K562 (cell line): ENCODE measurements at regions not wholly inside any gene's neighbourhood (a gene's known extent, or its start where the extent isn't known, plus 50 kb on each side); places are given as distances from the start of the nearest gene placed in this dataset.

Experiments
- ATAC-seq: fragments of 200-7000 bp; cut with Tn5 transposase; 3 replicates; pipeline ENCODE4 v1.9.1; 2020; ENCODE audit warnings: moderate library complexity
- BruUV-seq: library from RNA; stranded (reverse); fragments of 400-500 nt; replicated peaks from 2 replicates; lab custom pipeline; 2021; lab: Mats Ljungman, UMichigan
- CTCF ChIA-PET: fragments of 300-600 bp; formaldehyde crosslinking; extraction: SDS; loops from one replicate; lab custom pipeline; 2021; ENCODE audit warnings: low intra/inter-chr PET ratio; lab: Yijun Ruan, JAX
- POLR2A ChIA-PET: fragments of 300-600, 350-650 bp; sonication (Branson Sonifier 250); formaldehyde crosslinking; extraction: SDS; loops from one replicate; lab custom pipeline; 2021; ENCODE audit warnings: antibody characterized with exemption, inconsistent platforms; lab: Yijun Ruan, JAX
- DNase-seq, 4 experiments: peaks; one replicate each; pipeline versions ENCODE4 v3.0.0 to v3.0.0-alpha.2; 2011 to 2018; ENCODE audit warnings: low spot score in 3 of 4, mixed read lengths in 3 of 4; ENCODE audit errors: extremely low read depth in 1 of 4
- FAIRE-seq: peaks from 2 replicates; lab custom pipeline; 2011; peaks lifted over from hg19 to GRCh38; lab: Jason Lieb, UNC
- H2AFZ ChIP-seq: 2 replicates; pipeline ENCODE4 v1.6.0; 2011; ENCODE audit warnings: low read depth, low read length, control low read depth, inconsistent platforms
- H3K27ac ChIP-seq: fragments of 200-600 bp; 3 replicates; pipeline ENCODE4 v1.8.0; 2011; ENCODE audit warnings: low read depth, mild to moderate bottlenecking, control low read depth, inconsistent platforms, low read length, moderate library complexity, mixed read lengths; ENCODE audit errors: extremely low read depth
- H3K27me3 ChIP-seq, 2 experiments: fragments of 300-600 bp in 1 of 2; 2 replicates in 1 of 2; 3 replicates in 1 of 2; pipeline versions ENCODE4 v1.6.0 to v1.8.0; 2011; ENCODE audit warnings: inconsistent platforms in 2 of 2, low read length in 2 of 2, mild to moderate bottlenecking in 1 of 2, mixed read lengths in 1 of 2, moderate library complexity in 1 of 2; ENCODE audit not compliant: control insufficient read depth in 2 of 2, insufficient read depth in 2 of 2
- H3K36me3 ChIP-seq: fragments of 300-600 bp; 3 replicates; pipeline ENCODE4 v1.8.0; 2011; ENCODE audit warnings: mild to moderate bottlenecking, low read length, inconsistent platforms; ENCODE audit not compliant: control insufficient read depth, insufficient read depth
- H3K4me1 ChIP-seq, 2 experiments: fragments of 200-600 bp in 1 of 2; replicated peaks in 1 of 2; 2 replicates in 1 of 2; 3 replicates in 1 of 2; pipeline versions ENCODE4 v1.5.1 to v1.8.0; 2011; ENCODE audit warnings: inconsistent platforms in 2 of 2, low read length in 2 of 2, mild to moderate bottlenecking in 1 of 2, mixed read lengths in 1 of 2, moderate library complexity in 1 of 2; ENCODE audit not compliant: control insufficient read depth in 2 of 2, insufficient read depth in 2 of 2
- H3K4me2 ChIP-seq: 2 replicates; pipeline ENCODE4 v1.6.1; 2011; ENCODE audit warnings: low read length, control low read depth, inconsistent platforms, mixed read lengths; ENCODE audit not compliant: insufficient read depth
- H3K4me3 ChIP-seq: fragments of 200-600 bp; sonication (generic), shearing (Covaris generic); 2 replicates; pipeline ENCODE4 v1.5.1; 2016; ENCODE audit warnings: control low read depth, inconsistent platforms
- H3K79me2 ChIP-seq: fragments of 200-600 bp; 3 replicates; pipeline ENCODE4 v1.8.0; 2011; ENCODE audit warnings: low read length, inconsistent platforms; ENCODE audit not compliant: control insufficient read depth, insufficient read depth
- H3K9ac ChIP-seq, 2 experiments: 2 replicates each; pipeline versions ENCODE4 v1.6.0 to v1.6.1; 2011; ENCODE audit warnings: low read depth in 2 of 2, low read length in 2 of 2, control low read depth in 1 of 2, inconsistent platforms in 1 of 2, mild to moderate bottlenecking in 1 of 2, mixed read lengths in 1 of 2; ENCODE audit not compliant: insufficient read depth in 1 of 2
- H3K9me1 ChIP-seq: one replicate; pipeline ENCODE4 v1.6.0; 2011; ENCODE audit warnings: inconsistent platforms, mild to moderate bottlenecking, low read length, moderate library complexity; ENCODE audit not compliant: control insufficient read depth, insufficient read depth
- H3K9me3 ChIP-seq: replicated peaks from 2 replicates; pipeline ENCODE4 v1.5.1; 2011; ENCODE audit warnings: low read depth, low read length, inconsistent platforms; ENCODE audit not compliant: control insufficient read depth, insufficient read depth
- H4K20me1 ChIP-seq: replicated peaks from 2 replicates; pipeline ENCODE4 v1.6.1; 2011; ENCODE audit warnings: low read length, inconsistent platforms, mixed read lengths; ENCODE audit not compliant: control insufficient read depth, insufficient read depth
- E2F3 ChIP-seq: fragments of 250-450 bp; sonication (Bioruptor Pico); IDR thresholded peaks from 2 replicates; pipeline ENCODE4 v1.4.0; 2020; ENCODE audit warnings: mild to moderate bottlenecking
- FOSL1 ChIP-seq: fragments of 200-800 bp; sonication (Bioruptor generic); conservative IDR thresholded peaks from 2 replicates; pipeline ENCODE4 v1.6.1; 2016; ENCODE audit warnings: missing genetic modification characterization, missing compliant biosample characterization
- MEIS2 ChIP-seq: fragments of 450-650 bp; IDR thresholded peaks from 2 replicates; pipeline ENCODE4 v1.6.1; 2014; ENCODE audit warnings: mild to moderate bottlenecking; ENCODE audit not compliant: partially characterized antibody
- NR2C2 ChIP-seq, 2 experiments: fragments of 200-800 bp in 1 of 2; sonication (Bioruptor generic) in 1 of 2; sonication (generic) in 1 of 2; formaldehyde crosslinking in 1 of 2; IDR thresholded peaks; 2 replicates each; pipeline versions ENCODE4 v1.6.1 to v1.8.0; 2016 to 2022; ENCODE audit warnings: mild to moderate bottlenecking in 1 of 2, missing compliant biosample characterization in 1 of 2, missing genetic modification characterization in 1 of 2, missing genetic modification reagents in 1 of 2
- RBM39 ChIP-seq: fragments of 200-400 bp; formaldehyde crosslinking; optimal IDR thresholded peaks from 2 replicates; pipeline ENCODE3; 2018; ENCODE audit warnings: low read depth, low read length
- SRSF3 ChIP-seq: fragments of 200-400 bp; formaldehyde crosslinking; IDR thresholded peaks from 2 replicates; pipeline ENCODE4 v1.6.1; 2016; ENCODE audit warnings: mild to moderate bottlenecking, low read length, moderate library complexity; ENCODE audit not compliant: insufficient read depth
- WHSC1 ChIP-seq: IDR thresholded peaks from one replicate; pipeline ENCODE4 v1.6.1; 2012; ENCODE audit warnings: low read length, control low read depth, inconsistent platforms
- XRCC4 ChIP-seq: IDR thresholded peaks from one replicate; pipeline ENCODE4 v1.6.1; 2011; ENCODE audit not compliant: insufficient read depth, insufficient read length; ENCODE audit errors: extremely low read depth
- ZNF384 ChIP-seq: IDR thresholded peaks from 2 replicates; pipeline ENCODE4 v1.6.1; 2012; ENCODE audit warnings: low read depth, low read length, improper control_type of control experiment
- WGBS: fragments of 100-300 bp; shearing (Covaris generic); methylation state at CpG from one replicate; pipeline ENCODE4 v1.1.6; 2016; ENCODE audit warnings: low coverage, mixed read lengths; ENCODE audit not compliant: insufficient coverage; ENCODE audit errors: missing lambda C conversion rate; 5-methylcytosine and 5-hydroxymethylcytosine counted together
- in situ Hi-C: fragments of 300-500 bp; cut with MboI; formaldehyde crosslinking; loops from 4 replicates; pipeline ENCODE4 v1.15.0; 2018; ENCODE audit warnings: inconsistent platforms, mixed read lengths
- intact Hi-C: fragments of 100-400 bp; cut with micrococcal nuclease; formaldehyde crosslinking; loops from 2 replicates; pipeline ENCODE4 v1.14.2; 2022
- TF ChIP-seq, protein P1 (sequence below), 3 experiments: fragments of 200-800 bp in 1 of 3; sonication (Bioruptor generic) in 1 of 3; sonication (generic) in 1 of 3; formaldehyde crosslinking in 1 of 3; IDR thresholded peaks; 2 replicates each; pipeline versions ENCODE4 v1.6.1 to v1.8.0; 2016 to 2022; ENCODE audit warnings: mild to moderate bottlenecking in 2 of 3, missing compliant biosample characterization in 2 of 3, missing genetic modification characterization in 2 of 3, missing genetic modification reagents in 1 of 3
- TF ChIP-seq, protein P2 (sequence below): fragments of 250-450 bp; sonication (Bioruptor Pico); IDR thresholded peaks from 2 replicates; pipeline ENCODE4 v1.8.0; 2021; ENCODE audit warnings: moderate library complexity, mild to moderate bottlenecking, inconsistent platforms
- TF ChIP-seq, protein P3 (sequence below): IDR thresholded peaks from 2 replicates; pipeline ENCODE4 v1.6.1; 2016; ENCODE audit warnings: missing genetic modification characterization, missing compliant biosample characterization
- TF ChIP-seq, protein P4 (sequence below), 2 experiments: fragments of 450-650 bp in 1 of 2; sonication (generic) in 1 of 2; formaldehyde crosslinking in 1 of 2; IDR thresholded peaks in 1 of 2; conservative IDR thresholded peaks in 1 of 2; 2 replicates each; pipeline versions ENCODE4 v1.6.1 to v1.8.1; 2016 to 2023; ENCODE audit warnings: mild to moderate bottlenecking in 2 of 2, moderate library complexity in 2 of 2, inconsistent platforms in 1 of 2, missing genetic modification reagents in 1 of 2
- TF ChIP-seq, protein P5 (sequence below), 2 experiments: IDR thresholded peaks; 2 replicates each; pipeline ENCODE4 v1.6.1; 2011; ENCODE audit warnings: borderline replicate concordance in 1 of 2, control low read depth in 1 of 2, low read depth in 1 of 2, low read length in 1 of 2, mild to moderate bottlenecking in 1 of 2, mixed read lengths in 1 of 2, moderate library complexity in 1 of 2; ENCODE audit not compliant: insufficient read depth in 1 of 2, insufficient read length in 1 of 2, poor library complexity in 1 of 2, severe bottlenecking in 1 of 2; ENCODE audit errors: extremely low read depth in 1 of 2

DNA sequence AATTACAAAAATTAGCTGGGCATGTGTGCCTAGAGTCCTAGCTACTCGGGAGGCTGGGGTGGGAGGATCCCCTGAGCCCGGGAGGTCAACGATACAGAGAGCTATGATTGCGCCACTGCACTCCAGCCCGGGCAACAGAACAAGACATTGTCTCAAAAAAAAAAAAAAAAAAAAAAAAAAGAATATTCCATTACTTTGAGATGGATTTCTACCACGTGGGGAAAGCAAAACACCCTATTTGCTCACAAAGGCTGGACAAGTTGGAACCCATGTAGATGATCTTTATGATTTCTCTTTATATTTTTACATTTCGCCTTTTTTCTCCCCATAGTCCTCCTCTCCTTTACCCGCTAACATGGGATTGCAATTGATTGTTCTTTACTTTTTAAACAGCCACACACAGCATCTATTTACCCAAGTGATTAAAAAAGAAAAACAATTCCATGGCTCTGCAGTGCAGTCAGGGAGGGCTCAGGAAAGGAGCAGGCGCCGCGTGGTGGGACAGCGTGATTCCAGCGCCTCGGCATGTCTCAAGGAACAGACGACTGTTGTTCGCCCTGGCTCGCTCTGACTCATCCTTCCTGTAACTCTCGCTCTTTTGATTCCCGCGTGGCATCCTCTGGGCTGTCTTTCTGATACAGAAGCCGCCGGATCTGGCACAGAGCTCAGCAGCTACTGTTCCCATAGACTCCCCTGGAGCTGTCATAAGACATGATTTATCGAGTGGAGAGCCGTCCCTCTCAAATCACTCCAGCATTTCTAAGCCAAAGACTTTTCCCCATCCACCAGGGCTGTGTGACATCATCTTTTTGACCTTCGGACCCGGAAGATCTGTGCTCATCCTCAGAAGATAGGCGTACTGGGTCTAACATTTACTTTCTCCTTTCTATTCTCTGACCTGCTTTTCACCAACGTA is 230.4 kb upstream of the AGAP1 start:
- FAIRE-seq, result no peak
- peak overlapping the region; percentile 41; the same call in 1 of the 2 replicates for H3K4me2 ChIP-seq
- no peaks in the 10 kb centered on the region for H3K9me1 ChIP-seq
- H3K4me3 ChIP-seq, result no peak overlapping the region
- H3K27me3 ChIP-seq, result peaks cover 7 to 26% of the 10 kb centered on the region in 2 experiments; a peak in 3 of 5 replicates
- H4K20me1 ChIP-seq, result no peaks in the 10 kb centered on the region; the same call in 1 of the 2 replicates
- in situ Hi-C loops, result no loop called here
- no peak overlapping the region for H3K27ac ChIP-seq
- H3K79me2 ChIP-seq, result no peaks in the 10 kb centered on the region
- no TSS peak for BruUV-seq
- intact Hi-C loops, result no loop called here
- no peak overlapping the region for H3K9ac ChIP-seq
- H3K9me3 ChIP-seq, result no peaks in the 10 kb centered on the region; the same call in 1 of the 2 replicates
- no peak overlapping the region for H2AFZ ChIP-seq
- no peaks in the 10 kb centered on the region for H3K4me1 ChIP-seq
- POLR2A ChIA-PET, result no interaction called here
- peak; percentile 50; the same call in 1 of the 3 replicates for ATAC-seq
- no peaks in the 10 kb centered on the region for H3K36me3 ChIP-seq
- peak in 2 of 4 experiments; percentile 7 to 8 for DNase-seq
- CTCF ChIA-PET, result no interaction called here
- 9% methylated on average over 27 of the region's 28 CpGs for WGBS
- peak; percentile 47; the same call in 1 of the 2 replicates for TF ChIP-seq FOSL1 (tag)
- TF ChIP-seq, protein P1, sequence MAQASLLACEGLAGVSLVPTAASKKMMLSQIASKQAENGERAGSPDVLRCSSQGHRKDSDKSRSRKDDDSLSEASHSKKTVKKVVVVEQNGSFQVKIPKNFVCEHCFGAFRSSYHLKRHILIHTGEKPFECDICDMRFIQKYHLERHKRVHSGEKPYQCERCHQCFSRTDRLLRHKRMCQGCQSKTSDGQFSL (CRISPR knock-in tag; IDR thresholded peaks at IDR 0.05), result no peak
- TF ChIP-seq, protein P1 (tag; IDR thresholded peaks at IDR 0.05), result no peak
- TF ChIP-seq E2F3 (CRISPR knock-in tag), result no peak
- no peak for TF ChIP-seq RBM39
- TF ChIP-seq, protein P2, sequence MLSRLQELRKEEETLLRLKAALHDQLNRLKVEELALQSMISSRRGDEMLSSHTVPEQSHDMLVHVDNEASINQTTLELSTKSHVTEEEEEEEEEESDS, result no peak
- TF ChIP-seq MEIS2, result peak; percentile 34
- TF ChIP-seq, protein P3, sequence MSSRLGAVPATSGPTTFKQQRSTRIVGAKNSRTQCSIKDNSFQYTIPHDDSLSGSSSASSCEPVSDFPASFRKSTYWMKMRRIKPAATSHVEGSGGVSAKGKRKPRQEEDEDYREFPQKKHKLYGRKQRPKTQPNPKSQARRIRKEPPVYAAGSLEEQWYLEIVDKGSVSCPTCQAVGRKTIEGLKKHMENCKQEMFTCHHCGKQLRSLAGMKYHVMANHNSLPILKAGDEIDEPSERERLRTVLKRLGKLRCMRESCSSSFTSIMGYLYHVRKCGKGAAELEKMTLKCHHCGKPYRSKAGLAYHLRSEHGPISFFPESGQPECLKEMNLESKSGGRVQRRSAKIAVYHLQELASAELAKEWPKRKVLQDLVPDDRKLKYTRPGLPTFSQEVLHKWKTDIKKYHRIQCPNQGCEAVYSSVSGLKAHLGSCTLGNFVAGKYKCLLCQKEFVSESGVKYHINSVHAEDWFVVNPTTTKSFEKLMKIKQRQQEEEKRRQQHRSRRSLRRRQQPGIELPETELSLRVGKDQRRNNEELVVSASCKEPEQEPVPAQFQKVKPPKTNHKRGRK (tag), result no peak
- TF ChIP-seq WHSC1, result no peak
- TF ChIP-seq, protein P4, sequence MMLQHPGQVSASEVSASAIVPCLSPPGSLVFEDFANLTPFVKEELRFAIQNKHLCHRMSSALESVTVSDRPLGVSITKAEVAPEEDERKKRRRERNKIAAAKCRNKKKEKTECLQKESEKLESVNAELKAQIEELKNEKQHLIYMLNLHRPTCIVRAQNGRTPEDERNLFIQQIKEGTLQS (IDR thresholded peaks at IDR 0.05), result peak; percentile 64
- TF ChIP-seq, protein P4 (CRISPR knock-in tag; conservative IDR thresholded peaks at IDR 0.05), result no peak
- no peak for TF ChIP-seq ZNF384
- TF ChIP-seq NR2C2 (CRISPR knock-in tag; IDR thresholded peaks at IDR 0.05), result no peak
- peak; percentile 54; the same call in 1 of the 2 replicates for TF ChIP-seq NR2C2 (tag; IDR thresholded peaks at IDR 0.05)
- TF ChIP-seq, protein P5, sequence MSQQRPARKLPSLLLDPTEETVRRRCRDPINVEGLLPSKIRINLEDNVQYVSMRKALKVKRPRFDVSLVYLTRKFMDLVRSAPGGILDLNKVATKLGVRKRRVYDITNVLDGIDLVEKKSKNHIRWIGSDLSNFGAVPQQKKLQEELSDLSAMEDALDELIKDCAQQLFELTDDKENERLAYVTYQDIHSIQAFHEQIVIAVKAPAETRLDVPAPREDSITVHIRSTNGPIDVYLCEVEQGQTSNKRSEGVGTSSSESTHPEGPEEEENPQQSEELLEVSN (IDR thresholded peaks at IDR 0.05; ENCODE audit: borderline replicate concordance in 1 of 2, extremely low read depth in 1 of 2, insufficient read depth in 1 of 2, insufficient read length in 1 of 2, low read depth in 1 of 2, low read length in 1 of 2, poor library complexity in 1 of 2, severe bottlenecking in 1 of 2), result peak in 1 of 2 experiments; percentile 20
- no peak for TF ChIP-seq XRCC4
- TF ChIP-seq SRSF3, result no peak
